ENCODE measurements at regions not wholly inside any gene's neighbourhood (a gene's known extent, or its start where the extent isn't known, plus 50 kb on each side); places are given as distances from the start of the nearest gene placed in this dataset.

- no peak for TF ChIP-seq ZNF776 (CRISPR knock-in tag; IDR thresholded peaks at IDR 0.05)
- TF ChIP-seq MXI1 (IDR thresholded peaks at IDR 0.05; ENCODE audit: borderline replicate concordance, low read depth, low read length) = no peak
- no peak for TF ChIP-seq ZNF530 (CRISPR knock-in tag; IDR thresholded peaks at IDR 0.05; ENCODE audit: low read depth)
- no peak for TF ChIP-seq POLR2AphosphoS5 (IDR thresholded peaks at IDR 0.05; ENCODE audit: low read depth, low read length)
- TF ChIP-seq CTCF (CRISPR knock-in tag; IDR thresholded peaks at IDR 0.05) = no peak
- TF ChIP-seq ZNF878 (CRISPR knock-in tag; IDR thresholded peaks at IDR 0.05) = no peak
- TF ChIP-seq TBP (CRISPR knock-in tag; IDR thresholded peaks at IDR 0.05) = no peak
- TF ChIP-seq BCLAF1 (IDR thresholded peaks at IDR 0.05) = no peak
- TF ChIP-seq ZNF496 (CRISPR knock-in tag; IDR thresholded peaks at IDR 0.05; ENCODE audit: insufficient replicate concordance) = no peak
- no peak for TF ChIP-seq DMAP1 (CRISPR knock-in tag; IDR thresholded peaks at IDR 0.05)
- no peak for TF ChIP-seq KLF15 (CRISPR knock-in tag; IDR thresholded peaks at IDR 0.05; ENCODE audit: borderline replicate concordance)
- no peak for TF ChIP-seq NR2C2 (CRISPR knock-in tag; IDR thresholded peaks at IDR 0.05; ENCODE audit: borderline replicate concordance)
- TF ChIP-seq, protein P1, sequence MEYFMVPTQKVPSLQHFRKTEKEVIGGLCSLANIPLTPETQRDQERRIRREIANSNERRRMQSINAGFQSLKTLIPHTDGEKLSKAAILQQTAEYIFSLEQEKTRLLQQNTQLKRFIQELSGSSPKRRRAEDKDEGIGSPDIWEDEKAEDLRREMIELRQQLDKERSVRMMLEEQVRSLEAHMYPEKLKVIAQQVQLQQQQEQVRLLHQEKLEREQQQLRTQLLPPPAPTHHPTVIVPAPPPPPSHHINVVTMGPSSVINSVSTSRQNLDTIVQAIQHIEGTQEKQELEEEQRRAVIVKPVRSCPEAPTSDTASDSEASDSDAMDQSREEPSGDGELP (IDR thresholded peaks at IDR 0.05; ENCODE audit: borderline replicate concordance, low read depth) = no peak
- no peak for TF ChIP-seq FOXP1 (IDR thresholded peaks at IDR 0.05)
- TF ChIP-seq FOXP1 (CRISPR knock-in tag; IDR thresholded peaks at IDR 0.05) = no peak
These were observed 887.9 kb downstream of the DCDC2C start for GRCh38 chr2:4591261-4591660.
